PC-3 (cell line): ENCODE measurements at regions not wholly inside any gene's neighbourhood (a gene's known extent, or its start where the extent isn't known, plus 50 kb on each side); places are given as distances from the start of the nearest gene placed in this dataset.

Source experiments
- CTCF ChIP-seq: fragments of 300-600 bp; sonication (generic); conservative IDR thresholded peaks from 2 replicates; pipeline ENCODE4 v1.5.1; 2017; ENCODE audit warnings: antibody characterized with exemption, low read depth, mild to moderate bottlenecking, low read length
- EZH2 ChIP-seq: fragments of 300-600 bp; sonication (generic); IDR thresholded peaks from one replicate; pipeline ENCODE4 v1.6.1; 2017; ENCODE audit warnings: antibody characterized with exemption, mild to moderate bottlenecking, low read length; ENCODE audit not compliant: unreplicated experiment
- EZH2phosphoT487 ChIP-seq: fragments of 300-600 bp; sonication (generic); IDR thresholded peaks from 2 replicates; pipeline ENCODE4 v1.6.1; 2018; ENCODE audit warnings: mild to moderate bottlenecking, antibody characterized with exemption, low read length, borderline replicate concordance

DNA sequence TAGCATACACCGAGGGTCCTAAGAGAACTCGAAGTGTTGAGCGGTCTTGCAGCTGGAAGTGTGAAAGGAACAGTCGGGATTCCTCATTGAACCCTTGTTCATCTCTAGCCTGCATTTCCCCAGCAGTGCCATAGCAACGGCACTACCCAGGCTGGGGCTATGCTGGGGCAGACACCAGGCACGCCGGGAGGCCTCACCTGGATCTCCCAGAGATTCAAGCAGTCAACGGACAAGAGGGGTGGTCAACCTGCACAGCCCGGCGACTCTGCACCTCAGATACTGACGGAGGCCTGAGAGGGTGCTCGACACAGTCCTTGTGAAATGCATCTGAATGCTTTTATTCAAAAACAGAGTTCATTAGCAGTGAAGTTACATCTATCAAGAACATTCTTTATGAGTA is 604.2 kb downstream of the GALR1 start:
- TF ChIP-seq EZH2 = no peak
- no peak for TF ChIP-seq CTCF
- no peak for TF ChIP-seq EZH2phosphoT487
